ENCODE measurements at regions not wholly inside any gene's neighbourhood (a gene's known extent, or its start where the extent isn't known, plus 50 kb on each side); places are given as distances from the start of the nearest gene placed in this dataset.

GRCh38 chr13:106197496-106197895 is 338.0 kb downstream of the EFNB2 start:
- no peak for DNase-seq
- TF ChIP-seq POLR2A (IDR thresholded peaks at IDR 0.05) (no peak), CTCF (IDR thresholded peaks at IDR 0.05) (no peak)
- no peaks in the 10 kb centered on the region for H3K9me3 ChIP-seq
- H3K4me3 ChIP-seq: no peak overlapping the region
- no peaks in the 10 kb centered on the region for H3K36me3 ChIP-seq
- no peak overlapping the region for H3K27ac ChIP-seq
- intact Hi-C loops (cut with DNase I; ENCODE audit: low total_unique reads): no loop called here
- no peaks in the 10 kb centered on the region for H3K27me3 ChIP-seq
- no peaks in the 10 kb centered on the region for H3K4me1 ChIP-seq

- Histone ChIP-seq H3K9me3 (no peaks in the 10 kb centered on the region), H3K27me3 (no peaks in the 10 kb centered on the region), H3K27ac (no peak overlapping the region), H3K36me3 (no peaks in the 10 kb centered on the region), H3K4me3 (no peak overlapping the region), H3K4me1 (no peaks in the 10 kb centered on the region)
- no peak for TF ChIP-seq CTCF (IDR thresholded peaks at IDR 0.05)
- no peak for TF ChIP-seq POLR2A (IDR thresholded peaks at IDR 0.05)
- DNase-seq: no peak
- intact Hi-C loops (cut with DNase I; ENCODE audit: low total_unique reads): no loop called here
These were observed 347.9 kb downstream of the EFNB2 start for GRCh38 chr13:106187501-106188095.

- no peak for DNase-seq
- H3K4me1 ChIP-seq: no peaks in the 10 kb centered on the region
- H3K27me3 ChIP-seq: no peaks in the 10 kb centered on the region
- H3K9me3 ChIP-seq: no peaks in the 10 kb centered on the region
- H3K4me3 ChIP-seq: no peak overlapping the region
- TF ChIP-seq CTCF (IDR thresholded peaks at IDR 0.05) (no peak), POLR2A (IDR thresholded peaks at IDR 0.05) (no peak)
- intact Hi-C loops (cut with DNase I; ENCODE audit: low total_unique reads): no loop called here
- no peaks in the 10 kb centered on the region for H3K36me3 ChIP-seq
- no peak overlapping the region for H3K27ac ChIP-seq
These were observed 348.4 kb downstream of the EFNB2 start for GRCh38 chr13:106187101-106187500.

- TF ChIP-seq POLR2A (IDR thresholded peaks at IDR 0.05): no peak
- TF ChIP-seq CTCF (IDR thresholded peaks at IDR 0.05): no peak
- H3K27me3 ChIP-seq: no peaks in the 10 kb centered on the region
- H3K4me3 ChIP-seq: no peak overlapping the region
- H3K9me3 ChIP-seq: no peaks in the 10 kb centered on the region
- no peak for DNase-seq
- no peak overlapping the region for H3K27ac ChIP-seq
- intact Hi-C loops (cut with DNase I; ENCODE audit: low total_unique reads): no loop called here
- H3K4me1 ChIP-seq: no peaks in the 10 kb centered on the region
- H3K36me3 ChIP-seq: no peaks in the 10 kb centered on the region
These were observed 349.0 kb downstream of the EFNB2 start for GRCh38 chr13:106186366-106187030.

- DNase-seq: no peak
- H3K9me3 ChIP-seq: no peaks in the 10 kb centered on the region
These were observed 350.7 kb downstream of the EFNB2 start for GRCh38 chr13:106184790-106185189.

More at GRCh38 chr13:106184790-106185189, 350.7 kb downstream of the EFNB2 start:
- no peaks in the 10 kb centered on the region for H3K36me3 ChIP-seq
- TF ChIP-seq CTCF (IDR thresholded peaks at IDR 0.05) (no peak), POLR2A (IDR thresholded peaks at IDR 0.05) (no peak)
- H3K27ac ChIP-seq: no peak overlapping the region
- no peaks in the 10 kb centered on the region for H3K27me3 ChIP-seq
- no peaks in the 10 kb centered on the region for H3K4me1 ChIP-seq
- intact Hi-C loops (cut with DNase I; ENCODE audit: low total_unique reads): no loop called here
- H3K4me3 ChIP-seq: no peak overlapping the region
